Epidermal melanocyte (primary cell): ENCODE measurements at regions not wholly inside any gene's neighbourhood (a gene's known extent, or its start where the extent isn't known, plus 50 kb on each side); places are given as distances from the start of the nearest gene placed in this dataset.

Source experiments
- DNase-seq: peaks from one replicate; pipeline ENCODE4 v3.0.0; 2011; ENCODE audit warnings: low spot score; ENCODE audit not compliant: insufficient read length

DNA sequence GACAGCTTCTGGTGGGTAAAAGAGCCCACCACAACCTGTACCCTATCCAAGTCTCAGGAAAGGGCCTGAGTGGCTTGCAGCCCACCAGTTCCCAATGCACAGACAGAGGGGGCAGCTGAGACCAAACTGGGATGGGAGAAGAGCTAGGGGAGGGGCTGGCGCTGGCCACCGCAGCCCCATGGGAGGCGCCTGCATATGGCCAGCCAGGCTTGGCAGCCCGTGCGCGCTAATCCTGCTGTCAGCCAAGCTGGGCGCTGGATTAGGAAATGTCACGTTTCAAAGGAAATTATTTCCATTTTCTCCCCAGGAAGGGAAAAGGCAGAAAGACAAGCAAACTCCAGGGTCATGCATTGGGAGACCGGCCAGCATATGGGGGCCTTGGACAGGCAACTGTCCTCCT lies 236.8 kb downstream of the BUD13 start:
- DNase-seq, result no peak

DNA sequence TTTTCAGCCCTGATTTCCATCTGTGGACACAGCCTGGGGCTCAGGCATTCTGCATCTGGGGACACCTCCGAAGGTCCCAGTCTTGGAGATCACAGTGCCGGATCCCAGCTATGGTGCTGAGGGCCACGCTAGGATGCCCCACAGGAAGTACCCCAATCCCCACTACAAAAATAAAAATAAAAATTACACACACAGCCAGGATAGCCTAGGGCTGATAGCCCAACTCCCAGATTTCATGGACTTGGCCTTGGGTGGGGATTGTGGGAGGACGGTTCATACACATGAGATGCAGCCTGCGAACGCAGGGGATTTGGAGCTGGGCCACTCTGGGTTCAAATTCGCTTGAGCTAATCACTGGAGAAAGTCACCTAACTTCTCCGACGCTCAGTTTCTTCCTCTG lies 237.7 kb downstream of the BUD13 start:
- no peak for DNase-seq

DNA sequence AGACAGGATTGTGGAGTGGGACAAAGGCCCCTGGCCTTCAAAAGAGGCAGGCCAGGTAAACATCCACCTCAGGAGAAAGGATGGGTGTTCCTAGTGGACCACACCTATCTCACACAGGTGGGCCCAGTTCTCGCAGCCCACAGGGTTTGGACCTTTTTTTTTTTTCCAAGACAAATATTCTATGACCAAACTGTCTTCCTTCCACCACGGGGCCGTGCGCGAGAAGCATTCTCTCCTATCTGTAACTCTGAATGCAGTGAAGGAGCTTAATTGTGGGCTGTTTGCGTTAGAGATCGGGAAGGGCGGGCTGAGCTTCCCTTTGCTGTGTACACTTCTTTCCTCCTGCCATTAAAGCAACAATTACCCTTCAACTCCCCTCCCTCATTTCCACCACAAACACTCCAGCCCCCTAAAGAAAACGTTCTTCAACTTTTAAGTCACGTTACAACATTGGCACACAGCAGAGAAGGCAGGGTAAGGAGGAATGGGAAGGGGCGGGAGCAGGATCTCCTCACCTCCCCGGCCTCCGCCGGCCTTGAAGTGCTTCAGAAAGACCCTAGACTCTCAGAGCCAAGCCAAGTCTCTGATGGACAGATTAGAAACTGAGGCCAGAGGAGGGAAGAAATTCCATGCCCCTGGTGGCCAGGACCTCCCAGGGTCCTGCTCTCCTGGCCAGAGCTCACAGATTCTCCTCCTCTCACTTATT lies 238.4 kb downstream of the BUD13 start:
- no peak for DNase-seq

DNA sequence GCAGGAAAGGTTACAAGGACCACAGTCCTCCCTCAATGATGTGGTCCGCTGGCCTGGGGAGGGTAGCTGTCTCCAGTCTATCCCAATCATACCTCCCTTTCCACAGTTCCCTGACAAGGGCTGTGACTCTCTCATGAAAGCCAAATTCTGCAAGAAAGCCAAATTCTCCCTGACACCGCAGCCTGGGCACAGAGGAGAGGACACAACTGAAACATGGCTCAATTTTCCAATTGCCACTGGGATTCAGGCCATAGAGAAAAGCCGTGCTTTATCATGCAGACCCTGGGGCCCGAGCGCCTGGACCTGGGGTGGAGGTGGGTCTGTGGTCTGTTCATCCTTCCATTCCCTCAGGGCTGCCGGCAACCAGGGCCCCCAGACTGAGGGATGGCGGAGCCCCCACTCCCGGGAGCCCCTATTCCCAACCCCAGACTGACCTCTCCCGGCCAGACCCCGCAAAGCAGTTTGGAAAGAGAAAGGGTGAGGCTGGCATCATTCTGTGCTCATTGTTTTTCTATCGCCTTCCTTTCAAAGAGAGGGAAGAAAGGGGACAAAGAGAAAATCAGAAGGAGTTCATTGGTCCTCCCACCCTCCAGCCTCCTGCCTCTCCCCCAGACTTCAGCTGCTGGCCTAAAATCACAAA lies 239.5 kb downstream of the BUD13 start:
- no peak for DNase-seq

DNA sequence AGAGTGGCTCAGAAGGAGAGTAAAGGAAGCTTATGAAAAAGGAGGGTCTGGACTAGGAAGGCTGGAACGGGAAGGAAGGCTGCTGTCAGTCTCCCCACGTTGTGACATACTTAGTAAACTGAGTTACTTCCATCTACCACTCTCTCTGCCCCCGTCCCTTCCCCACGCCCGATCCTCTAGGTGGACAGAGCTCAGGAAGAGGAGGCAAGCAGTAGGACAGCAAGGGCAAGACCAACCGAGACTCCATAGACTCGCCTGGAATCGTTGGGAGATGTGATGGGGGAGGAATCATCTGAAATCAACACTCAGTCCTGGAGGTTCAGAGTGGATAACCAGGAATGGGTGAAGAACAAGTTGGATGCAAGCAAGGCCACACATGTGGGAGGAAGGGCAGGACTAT lies 240.7 kb downstream of the BUD13 start:
- no peak for DNase-seq

DNA sequence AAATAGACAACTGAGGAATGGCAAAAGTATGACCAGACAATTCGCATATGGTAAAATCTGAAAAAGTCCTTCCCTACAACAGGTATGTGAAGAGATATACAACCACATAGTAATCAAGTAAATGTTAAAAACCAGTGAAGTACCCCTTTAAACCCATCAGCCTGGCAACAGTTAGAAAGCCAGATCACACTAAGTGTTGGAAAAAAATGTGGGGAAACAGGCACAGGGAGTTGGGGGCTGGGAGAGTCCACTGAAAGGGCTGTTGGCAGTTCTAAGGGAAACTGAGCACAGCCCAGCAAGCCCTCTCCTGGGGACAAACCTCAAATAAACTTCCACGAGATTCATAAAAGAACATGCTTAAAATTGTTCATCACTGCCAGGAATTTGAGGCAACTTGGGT lies 242.1 kb downstream of the BUD13 start:
- DNase-seq, result no peak

DNA sequence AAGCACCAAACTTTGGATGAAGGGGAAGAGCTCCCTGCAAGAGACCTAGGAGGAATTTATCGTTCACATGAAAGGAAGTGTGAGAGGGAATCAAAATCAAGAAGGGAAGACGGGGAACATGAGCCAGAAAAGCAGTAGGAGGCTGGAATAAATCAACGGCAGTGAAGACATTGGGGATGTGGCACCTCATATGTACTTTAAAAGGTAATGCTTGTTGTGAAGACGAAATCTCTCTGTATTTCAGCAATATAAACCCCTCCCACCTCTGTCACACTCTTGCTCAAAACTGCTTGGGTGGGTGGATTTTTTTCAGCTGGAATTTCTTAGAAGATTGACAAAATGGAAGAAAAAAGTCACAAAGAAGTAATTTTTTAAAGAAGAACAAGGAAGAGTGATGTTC lies 243.5 kb downstream of the BUD13 start:
- DNase-seq, result no peak

DNA sequence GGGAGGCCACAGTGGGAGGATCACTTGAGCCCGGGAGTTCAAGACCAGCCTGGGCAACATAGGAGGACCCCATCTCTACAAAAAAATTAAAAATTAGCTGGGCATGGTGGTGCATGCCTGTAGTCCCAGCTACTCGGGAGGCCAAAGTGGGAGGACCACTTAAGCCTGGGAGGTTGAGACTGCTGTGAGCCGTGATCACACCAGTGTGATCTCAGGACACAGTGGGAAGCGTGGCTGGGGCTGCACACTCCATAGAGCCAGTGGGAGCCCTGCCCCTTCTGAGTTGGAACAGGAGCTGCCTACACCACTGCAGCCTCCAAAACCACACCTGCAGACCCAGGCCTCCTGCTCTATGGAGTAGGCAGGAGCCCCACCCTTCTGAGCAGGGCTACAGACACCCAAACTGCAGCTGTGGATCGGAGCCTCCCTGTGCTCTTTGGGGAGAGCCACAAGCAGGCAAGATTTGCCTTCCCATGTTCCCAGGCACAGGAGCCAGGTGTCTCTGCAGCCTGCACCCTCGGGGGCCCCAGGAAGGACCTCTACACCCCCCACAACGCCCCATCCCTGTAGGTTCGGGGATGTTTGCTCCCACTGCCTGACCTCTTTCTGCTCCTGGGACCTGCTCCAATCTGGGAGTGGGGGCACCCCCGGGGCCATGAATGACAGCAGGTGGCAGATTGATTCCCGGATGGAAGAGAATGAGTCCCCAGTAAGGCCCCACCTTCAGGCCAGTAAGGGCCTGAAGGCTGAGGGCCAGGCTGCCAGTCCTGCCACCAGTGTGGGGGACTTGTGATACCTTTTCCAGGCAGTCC lies 245.4 kb downstream of the BUD13 start:
- no peak for DNase-seq

DNA sequence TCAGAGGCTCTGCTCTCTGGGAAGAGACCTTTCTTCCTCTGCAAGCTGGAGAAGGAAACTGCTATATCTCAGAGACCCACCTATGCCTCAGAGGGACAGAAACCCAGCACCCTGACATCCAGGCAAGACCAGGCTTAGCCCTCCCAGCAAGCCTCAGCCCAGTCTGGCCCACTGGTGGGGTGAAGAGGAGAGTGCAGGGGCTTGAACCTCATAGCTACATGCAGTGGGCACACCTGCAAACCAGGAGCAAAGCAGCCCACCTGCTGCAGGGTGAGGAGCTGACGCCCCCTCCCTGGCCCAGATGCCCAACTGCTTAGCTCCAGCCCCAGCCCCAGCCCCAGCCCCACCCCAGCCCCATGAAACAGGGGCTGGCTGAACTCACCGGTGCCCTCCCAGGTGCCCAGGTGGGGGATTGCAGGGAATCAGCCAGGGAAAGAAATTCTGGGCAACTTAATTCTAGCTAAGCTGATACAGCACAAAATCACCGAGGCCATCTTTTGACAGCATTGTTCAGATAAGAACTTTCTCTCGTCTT lies 246.8 kb downstream of the BUD13 start:
- no peak for DNase-seq

DNA sequence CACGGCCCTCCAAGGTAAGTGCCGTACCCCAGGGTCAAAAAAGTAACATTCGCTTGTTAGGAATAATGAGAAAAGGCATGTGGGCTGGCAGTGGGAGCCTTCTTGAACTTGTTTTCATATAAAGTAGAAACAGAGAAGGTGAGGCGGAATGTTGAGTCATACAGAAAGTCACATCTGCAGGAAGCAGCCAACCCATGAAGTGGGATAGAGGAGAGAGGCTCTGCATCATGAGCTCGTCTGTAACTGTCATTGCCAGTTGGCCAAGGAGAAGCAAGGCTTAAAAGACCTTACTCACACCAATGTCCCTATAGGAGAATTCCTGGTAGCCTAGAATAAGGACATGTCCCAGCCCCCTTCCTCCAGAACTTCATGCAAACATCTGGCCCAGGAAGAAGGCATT lies 253.3 kb downstream of the BUD13 start:
- no peak for DNase-seq

DNA sequence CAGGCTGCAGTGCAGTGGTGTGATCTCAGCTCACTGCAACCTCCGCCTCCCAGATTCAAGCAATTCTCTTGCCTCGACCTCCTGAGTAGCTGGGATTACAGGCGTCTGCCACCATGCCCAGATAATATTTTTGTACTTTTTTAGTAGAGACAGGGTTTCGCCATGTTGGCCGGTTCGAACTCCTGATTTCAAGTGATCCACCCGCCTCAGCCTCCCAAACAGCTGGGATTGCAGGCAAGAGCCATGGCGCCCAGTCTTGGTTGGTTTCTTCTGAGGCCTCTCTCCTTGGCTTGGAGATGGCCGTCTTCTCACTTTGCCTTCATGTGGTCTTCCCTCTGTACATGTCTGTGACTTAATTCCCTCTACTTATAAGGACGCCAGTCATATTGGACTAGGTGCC lies 254.6 kb downstream of the BUD13 start:
- DNase-seq, result no peak

DNA sequence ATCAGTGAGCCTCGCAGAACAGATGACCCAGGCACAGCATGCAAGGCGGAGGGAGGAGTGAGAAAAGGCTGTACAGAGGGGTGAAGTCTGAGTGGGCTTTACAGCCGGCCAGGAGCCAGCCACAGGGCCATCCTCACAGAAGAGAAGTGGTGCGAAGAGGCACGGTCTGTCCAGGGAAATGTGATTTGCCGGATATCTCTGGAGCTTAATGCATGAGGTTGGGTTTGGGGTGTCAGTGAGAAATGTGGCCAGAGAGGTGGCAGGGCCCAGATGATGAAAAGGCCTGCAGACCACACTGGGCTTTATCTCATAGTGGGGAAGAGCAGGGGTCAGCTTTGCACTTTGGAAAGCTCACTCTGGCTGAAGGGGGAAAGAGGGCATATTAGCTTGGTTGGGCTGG lies 255.2 kb downstream of the BUD13 start:
- DNase-seq, result no peak

DNA sequence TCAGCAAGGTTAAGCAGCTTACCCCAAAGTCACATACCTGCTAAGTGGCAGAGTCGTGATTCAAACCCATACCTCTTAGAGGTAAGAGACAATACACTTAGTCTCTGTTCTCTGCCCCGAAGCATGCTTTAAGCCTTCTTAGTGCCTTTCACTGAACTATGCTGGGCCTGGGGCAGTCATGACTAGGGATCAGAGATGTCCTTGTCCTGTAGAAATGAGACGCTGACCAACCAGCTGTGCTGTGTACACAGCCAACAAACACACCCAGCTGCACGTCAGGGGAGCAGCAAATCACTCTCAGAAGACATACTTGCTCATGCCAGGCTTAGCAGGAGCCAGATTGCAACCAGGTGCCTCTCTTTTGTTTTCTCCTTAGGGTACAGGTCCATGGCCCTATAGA lies 255.7 kb downstream of the BUD13 start:
- no peak for DNase-seq

DNA sequence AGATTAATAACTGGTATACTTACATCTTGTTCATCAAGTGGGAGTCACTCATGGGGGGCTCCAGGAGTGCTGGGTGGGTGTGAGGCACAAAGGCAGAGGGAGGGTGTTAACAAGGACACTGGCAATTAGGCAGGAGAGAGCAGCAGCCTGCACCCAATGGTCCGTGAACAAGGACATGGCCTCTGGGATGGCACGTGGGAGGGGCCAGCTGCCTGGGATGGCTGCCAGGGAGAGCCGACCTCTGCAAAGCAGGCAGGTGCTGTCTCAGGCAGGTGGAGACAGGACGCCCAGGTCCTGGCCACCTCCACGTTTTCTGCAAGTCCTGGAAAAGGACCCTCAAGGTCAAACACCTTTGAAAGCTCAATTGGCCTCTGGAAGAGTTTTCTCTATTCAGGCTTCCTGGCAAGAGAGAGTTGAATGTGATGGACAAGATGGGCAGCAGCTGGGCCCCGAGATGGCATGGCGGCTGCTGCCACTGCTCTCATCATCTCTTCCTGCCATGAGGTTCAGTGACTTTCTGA lies 257.1 kb downstream of the BUD13 start:
- no peak for DNase-seq

DNA sequence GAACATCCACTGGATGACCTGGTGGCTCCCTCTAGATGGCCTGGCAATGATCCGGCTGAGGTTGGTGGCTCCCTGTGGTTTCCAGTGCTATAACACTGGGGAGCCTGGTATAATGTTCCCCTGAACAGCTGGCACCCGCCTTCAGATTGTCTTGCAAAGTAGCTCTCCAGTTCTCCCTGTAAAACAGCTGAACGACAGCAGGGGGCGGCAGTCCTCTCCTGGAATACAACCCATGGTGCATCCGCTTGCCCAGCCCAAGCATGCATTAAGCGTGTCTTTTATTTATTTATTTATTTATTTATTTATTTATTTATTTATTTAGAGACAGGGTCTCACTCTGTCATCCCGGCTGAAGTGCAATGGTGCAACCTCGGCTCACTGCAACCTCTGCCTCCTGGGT lies 258.9 kb downstream of the BUD13 start:
- no peak for DNase-seq

DNA sequence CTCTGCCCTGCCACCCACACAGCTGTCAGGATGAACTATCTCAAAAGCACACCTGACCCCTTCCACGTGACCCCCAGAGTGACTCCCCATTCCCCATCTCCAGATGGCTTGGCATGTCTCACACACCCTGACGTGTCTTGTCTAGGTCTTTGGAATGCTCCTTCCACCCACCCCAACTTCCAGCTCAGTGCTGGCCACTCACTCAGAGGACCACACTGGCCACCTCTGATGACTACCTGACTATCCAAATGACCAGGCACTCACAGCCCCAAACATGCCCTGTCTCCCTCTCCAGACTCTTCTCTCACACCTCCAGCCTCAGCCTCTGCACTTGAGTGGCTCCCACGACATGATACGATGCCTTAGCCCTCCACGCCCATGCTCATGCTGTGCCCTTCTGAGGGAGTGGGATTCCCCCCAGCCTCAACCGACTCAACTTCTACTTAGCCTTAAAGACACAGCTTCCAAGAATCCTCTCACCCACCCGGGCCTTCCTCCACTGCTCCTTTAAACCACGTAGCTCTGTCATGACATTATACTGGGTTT lies 259.4 kb downstream of the BUD13 start:
- DNase-seq, result no peak

DNA sequence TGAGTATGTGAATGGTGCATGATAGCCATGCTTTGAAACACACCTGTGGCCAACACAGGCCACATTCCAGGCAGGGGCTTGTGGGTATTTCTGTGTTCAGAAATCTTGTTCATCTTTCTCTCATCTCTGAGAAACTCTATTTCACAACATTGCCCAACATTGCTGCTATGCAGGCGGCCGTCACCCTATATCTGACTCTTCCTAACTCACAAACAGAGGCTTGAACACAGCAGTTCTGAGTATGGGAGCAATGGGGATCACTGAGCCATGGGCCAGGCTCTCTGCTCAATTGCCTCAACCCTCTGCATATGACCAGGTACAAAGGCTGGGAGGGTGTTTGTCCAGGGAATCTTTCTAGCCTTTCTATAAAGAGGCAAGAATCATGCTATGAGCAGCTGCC lies 259.9 kb downstream of the BUD13 start:
- no peak for DNase-seq

DNA sequence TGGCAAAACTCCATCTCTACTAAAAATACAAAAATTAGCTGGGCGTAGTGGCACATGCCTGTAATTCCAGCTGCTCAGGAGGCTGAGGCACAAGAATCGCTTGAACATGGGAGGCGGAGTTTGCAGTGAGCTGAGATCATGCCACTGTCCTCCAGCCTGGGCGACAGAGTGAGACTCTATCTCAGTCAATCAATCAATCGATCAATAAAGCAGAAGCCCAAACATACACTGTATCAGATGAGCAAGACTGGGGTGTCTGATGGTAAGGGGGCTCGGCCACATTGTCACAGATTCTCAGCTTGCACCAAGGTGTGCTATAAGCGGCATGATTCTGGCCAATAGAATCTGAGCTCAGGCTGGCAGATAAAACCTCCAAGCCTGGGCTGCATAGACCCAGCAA lies 261.1 kb downstream of the BUD13 start:
- DNase-seq, result no peak

DNA sequence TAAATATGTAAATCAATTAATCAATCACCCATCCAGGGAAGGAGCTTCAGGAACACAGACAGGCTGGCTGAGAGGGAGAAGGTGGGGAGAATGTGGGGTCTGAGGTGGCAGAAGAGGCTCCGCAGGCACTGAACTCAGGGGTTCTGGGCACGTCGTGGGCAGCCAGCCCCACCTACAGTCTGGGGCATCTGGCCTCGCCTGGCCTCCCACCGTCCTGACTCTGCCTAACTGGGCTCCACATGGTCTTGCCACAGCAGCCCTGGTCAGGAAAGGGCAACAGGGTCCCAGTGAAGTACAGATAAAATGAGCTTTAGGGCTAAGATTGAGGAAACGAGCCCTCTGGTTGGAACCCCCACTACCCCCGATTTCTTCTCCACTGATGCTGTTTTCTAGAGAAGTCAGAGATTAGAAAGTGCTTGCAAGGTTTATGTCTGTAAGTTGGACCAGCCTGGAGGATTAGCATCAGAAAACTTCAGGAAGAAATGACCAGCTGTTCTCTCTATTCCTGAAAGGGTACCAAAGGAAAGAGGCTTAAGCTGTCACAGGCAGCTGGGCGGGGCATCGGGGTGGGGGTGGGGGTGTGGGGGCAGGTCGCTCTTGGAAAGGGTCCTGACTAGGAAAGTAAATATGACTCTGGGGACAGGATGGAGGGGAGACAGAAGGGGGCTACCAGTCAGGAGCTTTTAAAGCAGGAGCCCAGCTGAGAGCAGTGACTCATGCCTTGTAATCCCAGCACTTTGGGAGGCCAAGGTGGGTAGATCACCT lies 261.7 kb downstream of the BUD13 start:
- no peak for DNase-seq

DNA sequence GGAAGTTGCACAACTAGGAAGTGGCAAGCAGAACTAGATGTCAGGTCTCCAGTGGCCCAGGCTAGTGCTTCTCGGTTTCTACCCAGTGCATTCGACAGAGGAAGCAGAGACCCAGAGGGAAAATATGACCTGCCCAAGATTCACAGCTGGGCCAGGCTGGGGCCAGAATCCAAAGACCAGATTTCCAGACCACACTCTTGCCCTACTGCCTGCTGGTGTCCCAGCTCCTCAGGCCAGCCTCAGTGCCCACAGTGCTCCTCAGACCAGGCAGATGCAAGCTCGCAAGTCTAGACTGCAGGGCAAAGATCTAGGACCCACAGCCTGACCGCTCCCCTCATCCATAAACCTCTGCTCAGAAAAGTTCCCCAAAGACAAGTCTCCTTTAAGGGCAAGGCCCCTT lies 262.6 kb downstream of the BUD13 start:
- no peak for DNase-seq

DNA sequence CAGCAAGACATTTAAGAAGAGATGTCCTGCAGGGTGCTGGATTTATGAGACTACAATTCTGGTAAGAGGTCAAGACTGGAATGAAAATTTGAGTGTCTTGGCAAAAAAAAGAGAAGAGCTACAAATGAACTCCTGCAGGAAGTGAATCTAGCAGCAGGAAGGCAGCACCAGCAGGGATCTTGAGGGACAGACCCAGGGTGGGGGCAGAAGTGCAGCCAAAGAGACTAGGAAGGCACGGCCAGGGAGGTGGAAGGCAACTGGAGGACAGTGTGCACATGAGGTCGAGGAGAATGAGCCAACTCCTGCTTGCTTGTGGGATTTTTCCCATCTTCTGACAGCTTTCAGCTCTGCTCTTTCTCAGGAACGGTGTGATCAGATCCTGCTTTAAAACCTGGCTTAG lies 263.2 kb downstream of the BUD13 start:
- DNase-seq, result no peak
